HG03442 (cell line): ENCODE measurements at regions not wholly inside any gene's neighbourhood (a gene's known extent, or its start where the extent isn't known, plus 50 kb on each side); places are given as distances from the start of the nearest gene placed in this dataset.

Experiments used
- ATAC-seq: cut with Tn5 transposase; IDR thresholded peaks from one replicate; pipeline ENCODE4 v1.9.1; 2021; ENCODE audit warnings: mild to moderate bottlenecking, moderate library complexity; ENCODE audit not compliant: unreplicated experiment

GRCh38 chr5:142437563-142437962 is 112.7 kb upstream of the SPRY4 start:
- no peak for ATAC-seq

- no peak for ATAC-seq
Observed at GRCh38 chr5:142435410-142436115, 110.7 kb upstream of the SPRY4 start.

DNA sequence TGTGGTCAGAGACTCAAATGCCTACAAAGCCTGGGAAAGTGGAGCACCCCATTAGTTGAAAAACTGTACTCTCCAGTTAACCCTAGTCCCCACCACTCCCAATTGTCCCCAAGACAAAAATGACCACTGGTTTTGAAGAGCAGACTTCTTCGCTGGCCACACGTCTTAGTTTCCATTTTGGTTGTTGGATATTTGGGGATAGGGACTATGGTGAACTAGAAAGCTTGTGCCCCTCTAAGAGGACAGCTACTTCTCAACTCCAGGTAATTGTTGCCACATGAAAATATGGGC is 109.4 kb upstream of the SPRY4 start:
- ATAC-seq, result no peak

DNA sequence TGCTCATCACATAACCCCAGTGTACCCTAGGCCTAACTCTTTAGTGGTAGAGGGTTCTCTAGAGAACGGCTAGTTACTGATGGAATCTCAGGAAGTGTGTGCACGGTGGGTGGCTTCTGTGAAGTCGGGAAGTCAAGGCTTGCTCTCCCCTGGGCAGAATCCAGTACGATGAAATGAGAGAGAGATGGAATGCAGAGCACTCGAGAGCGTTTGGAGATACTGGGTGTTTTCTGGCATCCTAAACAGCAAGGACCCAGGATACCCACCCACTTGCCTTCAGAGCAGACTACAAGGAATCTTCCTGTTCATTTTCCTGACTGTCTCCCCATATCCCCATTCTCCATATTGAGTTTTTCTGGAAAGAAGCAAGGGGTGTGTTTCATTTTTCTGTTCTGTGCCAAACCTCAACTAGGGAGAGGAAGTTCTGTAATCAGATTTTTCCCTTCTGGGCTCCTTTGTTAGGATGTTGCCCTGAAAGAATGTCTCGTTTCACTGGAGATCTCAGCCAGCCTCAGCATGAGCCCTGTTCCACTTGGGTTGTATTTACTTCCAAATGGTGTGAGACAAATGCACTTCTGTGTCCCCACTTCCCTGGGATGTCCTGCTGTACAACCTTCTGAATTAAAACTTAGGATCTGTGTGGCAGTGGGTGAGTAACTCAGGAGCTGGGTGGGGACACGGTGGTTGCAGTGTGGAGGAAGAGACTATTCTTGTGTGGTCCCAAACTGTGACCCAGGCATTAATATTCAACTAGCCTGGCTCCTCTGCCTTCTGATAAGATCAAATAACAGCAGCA is 108.9 kb upstream of the SPRY4 start:
- no peak for ATAC-seq

GRCh38 chr5:142432961-142433360 is 108.1 kb upstream of the SPRY4 start:
- no peak for ATAC-seq

- peak; percentile 50 for ATAC-seq
Observed at GRCh38 chr5:142432369-142432863, 107.6 kb upstream of the SPRY4 start.

DNA sequence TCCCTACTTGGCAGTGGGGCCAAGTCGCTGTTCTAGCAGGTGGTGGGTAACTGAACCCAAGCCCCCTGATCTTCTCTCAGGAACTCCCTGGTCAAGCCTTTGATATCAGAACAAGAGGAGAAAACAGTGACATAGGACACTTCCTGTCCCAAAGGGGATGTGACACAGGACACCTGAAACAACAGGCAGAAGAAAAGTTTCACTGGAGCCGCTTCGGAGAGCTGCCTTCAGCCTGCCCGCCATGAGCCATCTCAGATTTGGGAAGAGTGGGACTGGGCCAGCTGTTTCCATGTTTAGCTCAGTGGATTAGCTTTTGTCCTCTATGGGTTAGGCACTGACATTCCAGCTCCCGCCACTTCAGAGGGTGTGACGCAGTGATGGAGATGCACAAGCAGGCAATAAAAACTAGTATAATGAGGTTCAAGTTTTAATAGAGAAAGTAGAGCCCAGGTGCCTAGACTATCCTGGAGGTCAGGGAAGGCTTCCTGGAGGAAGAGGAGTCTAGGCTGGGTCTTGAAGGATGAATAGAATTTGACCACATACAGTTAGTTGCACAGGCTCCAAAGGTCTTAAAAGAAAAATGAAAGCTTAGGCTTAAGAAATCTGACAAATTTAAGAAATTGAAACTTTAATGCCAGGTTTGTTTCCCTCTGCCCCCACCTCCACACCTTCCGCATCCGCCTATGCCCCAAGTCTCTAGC is 104.1 kb upstream of the SPRY4 start:
- ATAC-seq, result no peak

- no peak for ATAC-seq
Observed at GRCh38 chr5:142428036-142428772, 103.4 kb upstream of the SPRY4 start.

- no peak for ATAC-seq
Observed at GRCh38 chr5:142427529-142427928, 102.7 kb upstream of the SPRY4 start.

- ATAC-seq, result no peak
Observed at GRCh38 chr5:142427015-142427364, 102.2 kb upstream of the SPRY4 start.

DNA sequence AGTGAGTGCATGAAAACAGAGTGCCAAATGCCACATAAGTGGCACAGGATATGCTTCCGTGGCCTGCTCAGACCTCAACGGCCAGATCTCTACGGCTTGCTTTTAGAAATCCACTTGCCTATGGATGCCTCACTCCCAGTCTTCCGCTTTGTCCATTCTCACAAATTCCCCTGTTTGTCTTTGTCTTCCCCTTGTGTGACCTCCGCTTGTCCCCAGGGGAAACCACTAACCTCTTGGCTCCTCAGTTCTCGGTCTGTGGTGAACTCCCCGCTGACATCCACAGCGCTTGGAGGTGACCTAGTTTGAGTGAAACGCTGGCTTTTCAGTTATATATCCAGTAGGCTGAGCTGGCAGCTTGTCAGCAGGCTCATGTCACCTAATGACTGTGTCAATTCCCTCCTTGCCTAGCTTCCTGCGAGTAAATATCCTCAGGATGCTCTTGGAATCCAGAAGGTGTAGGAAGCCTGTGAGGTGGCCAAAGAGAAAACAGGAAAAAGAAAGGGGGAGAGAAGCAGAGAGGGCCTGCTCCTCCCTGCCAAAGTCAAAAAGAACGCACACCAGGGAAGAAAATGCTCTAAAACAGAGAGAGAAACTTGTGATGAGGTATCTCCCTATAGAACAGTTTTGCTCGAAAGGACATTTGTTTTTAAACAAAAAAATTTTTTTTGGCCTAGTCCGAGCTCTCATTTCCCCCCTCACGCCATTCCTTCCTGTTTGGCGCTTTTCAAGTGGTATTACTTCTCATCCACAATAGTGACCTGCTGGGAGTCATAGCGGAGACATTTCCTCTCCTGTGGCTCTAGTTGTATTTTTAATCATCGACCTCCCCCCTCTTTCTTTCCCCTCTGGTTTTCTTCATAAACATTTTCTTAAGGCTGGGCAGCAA is 101.6 kb upstream of the SPRY4 start:
- peak; percentile 43 for ATAC-seq

DNA sequence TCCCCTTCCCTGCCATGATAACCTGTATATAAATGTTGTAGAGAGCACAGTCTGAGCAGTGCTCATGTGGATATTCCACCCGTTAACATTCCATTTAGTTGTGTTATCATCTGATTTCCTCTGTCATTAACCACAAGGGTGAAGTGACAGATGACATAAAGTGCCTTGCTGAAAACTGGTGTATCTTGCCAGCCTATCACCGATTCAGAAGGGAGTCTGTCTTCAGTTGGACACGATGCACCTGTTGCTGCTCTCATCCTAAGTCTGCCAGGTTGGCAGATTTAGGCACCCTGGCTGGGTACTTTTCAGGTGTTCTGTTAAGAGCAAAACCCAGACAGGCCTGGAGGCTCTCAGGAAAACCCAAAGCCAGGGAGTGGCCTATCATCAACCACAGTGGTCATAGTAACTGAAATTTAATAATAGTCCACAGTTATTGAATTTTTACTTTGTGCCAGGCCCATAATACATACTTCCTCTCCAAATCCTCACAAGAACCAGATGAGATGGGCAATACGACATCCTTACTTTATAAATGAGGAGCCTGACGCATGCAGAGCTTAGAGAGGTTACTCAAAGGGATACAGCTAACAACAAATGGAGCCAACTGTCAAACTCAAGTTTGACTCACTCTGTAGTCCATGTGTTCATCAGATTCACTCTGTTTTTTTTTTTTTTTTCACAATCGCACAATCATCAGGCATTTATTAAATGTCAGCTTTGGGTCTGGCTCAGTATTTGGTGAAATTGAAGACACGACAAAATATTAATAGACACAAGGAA is 100.7 kb upstream of the SPRY4 start:
- no peak for ATAC-seq

DNA sequence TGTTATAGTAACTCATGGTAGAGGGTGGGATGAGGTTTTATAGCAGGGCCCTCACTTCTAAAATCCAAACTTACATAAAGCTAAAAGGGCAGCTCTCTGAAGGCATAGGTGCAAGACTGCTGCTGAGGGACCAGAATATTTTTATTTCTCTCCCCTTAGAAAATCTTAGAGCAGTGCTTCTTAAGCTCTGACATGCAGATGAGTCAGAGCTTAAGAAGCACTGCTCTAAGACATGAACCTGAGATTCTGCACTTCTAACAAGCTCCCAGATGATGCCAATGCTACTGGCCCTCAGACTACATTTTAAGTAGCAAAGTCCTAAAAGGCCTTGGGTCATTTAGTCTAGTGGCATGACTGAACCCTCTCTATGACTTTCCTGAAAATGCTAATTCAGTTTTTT is 97.6 kb upstream of the SPRY4 start:
- ATAC-seq, result no peak

- no peak for ATAC-seq
Observed at GRCh38 chr5:142421621-142422397, 97.0 kb upstream of the SPRY4 start.

GRCh38 chr5:142421228-142421617 is 96.4 kb upstream of the SPRY4 start:
- no peak for ATAC-seq

DNA sequence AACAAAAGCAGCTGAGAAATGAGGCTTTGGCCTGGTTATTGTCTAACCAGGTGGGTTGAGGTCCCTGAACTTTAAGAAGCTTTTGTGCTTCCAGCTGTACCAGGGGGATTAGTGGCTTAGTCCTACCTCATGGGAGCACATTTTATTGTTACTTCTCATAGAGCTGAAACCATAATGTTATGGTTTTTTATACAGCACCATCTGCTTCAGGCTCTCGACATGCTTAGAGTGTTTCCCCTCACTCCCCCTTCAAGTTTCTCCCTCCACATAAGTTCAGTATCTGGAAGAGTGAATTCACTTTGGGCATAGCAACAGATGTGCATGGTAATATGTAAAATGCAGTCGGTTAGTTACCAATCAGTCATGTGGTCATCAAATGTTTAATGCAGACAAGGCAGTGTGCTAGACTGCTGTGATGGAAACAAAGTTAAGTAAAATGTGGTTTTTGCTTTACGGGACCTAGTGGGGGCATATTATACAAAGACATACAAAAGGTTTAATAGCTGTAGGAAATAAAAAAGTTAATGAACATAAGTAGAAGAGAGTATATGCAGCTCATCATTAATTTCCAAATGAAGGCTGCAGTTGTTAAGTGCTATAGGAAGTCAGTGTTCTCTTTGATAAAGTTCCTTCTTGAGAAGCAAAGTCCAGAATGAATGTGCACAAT is 95.9 kb upstream of the SPRY4 start:
- no peak for ATAC-seq

- ATAC-seq, result no peak
Observed at GRCh38 chr5:142412581-142412980, 87.8 kb upstream of the SPRY4 start.
